ENCODE measurements at regions not wholly inside any gene's neighbourhood (a gene's known extent, or its start where the extent isn't known, plus 50 kb on each side); places are given as distances from the start of the nearest gene placed in this dataset.
A peak's percentile ranks its signal among the peaks of the same experiment; 100 is the strongest.

DNA sequence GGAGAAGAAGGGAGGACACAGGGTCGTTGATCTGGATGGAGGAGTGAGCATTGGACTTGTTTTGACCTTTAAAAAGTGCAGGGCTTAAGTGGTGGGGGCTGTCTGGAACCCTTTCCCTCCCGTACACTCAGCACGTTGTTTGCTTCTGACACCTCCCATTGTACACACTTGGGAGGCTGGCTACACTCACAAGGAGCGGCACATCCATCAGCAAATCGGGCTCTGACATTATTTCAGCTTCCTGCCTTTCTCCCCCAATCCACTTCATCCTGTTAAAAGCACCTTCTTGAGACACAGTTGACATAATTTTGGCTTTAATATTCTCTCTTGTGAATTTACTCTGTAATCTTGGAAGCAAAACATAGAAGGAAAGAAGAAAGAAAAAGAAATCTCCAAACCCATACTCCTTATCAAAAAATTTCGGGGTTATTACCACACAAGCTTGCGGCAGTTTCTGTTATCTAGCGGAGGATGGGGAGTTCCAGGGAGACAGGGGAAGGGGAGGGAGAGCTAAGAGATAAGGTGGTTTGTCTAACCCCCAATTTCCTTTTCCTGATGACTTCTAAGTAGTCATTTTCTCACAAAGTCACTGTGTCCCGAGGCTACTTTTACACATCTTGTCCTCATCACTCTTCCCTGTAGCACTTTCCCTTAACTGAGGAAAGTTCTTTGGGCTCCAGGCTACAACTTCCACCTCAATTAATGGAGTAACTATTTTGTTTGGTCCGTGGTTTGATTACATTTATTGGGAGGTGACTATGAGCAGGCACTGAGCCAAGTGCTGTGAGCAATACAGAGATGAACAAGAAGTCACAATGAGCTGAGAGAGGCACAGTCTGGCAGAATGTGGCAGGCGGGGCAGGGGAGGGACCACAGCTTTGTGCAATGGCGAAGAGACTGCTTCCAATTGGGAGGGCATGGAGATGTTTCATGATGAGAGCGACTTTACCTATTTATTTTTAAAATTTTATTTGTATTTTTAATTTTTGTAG is 240.1 kb upstream of the MEX3C start:
- no peaks in the 10 kb centered on the region for H3K36me3 Mint-ChIP-seq (ENCODE audit: insufficient read depth in 1 of 3, low read depth in 3 of 3)
- Histone ChIP-seq H3K18ac (ENCODE audit: insufficient read length, low read depth, low read length) (no peak overlapping the region), H3K79me2 (ENCODE audit: insufficient read depth, low read length) (no peaks in the 10 kb centered on the region), H4K8ac (replicated peaks; ENCODE audit: insufficient read length, low read depth, low read length) (no peak overlapping the region), H3K23me2 (ENCODE audit: insufficient read length, low read depth, low read length, poor library complexity, severe bottlenecking) (no peaks in the 10 kb centered on the region), H3K9me3 (ENCODE audit: control insufficient read depth, low read depth, low read length) (no peaks in the 10 kb centered on the region), H3K27ac (ENCODE audit: insufficient read length, low read depth, low read length) (no peak overlapping the region), H3T11ph (ENCODE audit: low read length) (no peak overlapping the region), H2BK5ac (ENCODE audit: insufficient read length, low read length) (no peak overlapping the region), H3K27me3 (ENCODE audit: insufficient read depth, low read length) (no peaks in the 10 kb centered on the region), H3K23ac (ENCODE audit: insufficient read length, low read depth, low read length) (no peak overlapping the region), H3K4me2 (ENCODE audit: insufficient read depth, insufficient read length, low read length) (no peak overlapping the region), H3K9ac (ENCODE audit: extremely low read depth, insufficient read length, low read length) (no peak overlapping the region), H3K56ac (ENCODE audit: insufficient read length, low read depth, low read length) (no peak overlapping the region), H4K91ac (ENCODE audit: insufficient read length, low read depth, low read length) (no peak overlapping the region), H4K20me1 (ENCODE audit: control insufficient read depth, insufficient read depth, insufficient read length) (no peaks in the 10 kb centered on the region), H2AFZ (ENCODE audit: low read length) (peak overlapping the region; percentile 10), H3K79me1 (ENCODE audit: insufficient read depth, low read depth, low read length, poor library complexity, severe bottlenecking) (no peaks in the 10 kb centered on the region), H2AK5ac (ENCODE audit: insufficient read length, low read length) (no peak overlapping the region), H2BK120ac (ENCODE audit: low read depth, low read length, poor library complexity, severe bottlenecking) (no peak overlapping the region), H3K14ac (ENCODE audit: insufficient read depth, low read length) (no peak overlapping the region), H2BK20ac (ENCODE audit: low read depth, low read length, poor library complexity, severe bottlenecking) (no peak overlapping the region), H3K4me1 (ENCODE audit: insufficient read depth, low read length) (no peaks in the 10 kb centered on the region), H2BK12ac (ENCODE audit: insufficient read length, low read depth, low read length) (no peak overlapping the region), H3K4ac (ENCODE audit: low read depth, low read length) (no peak overlapping the region), H4K5ac (ENCODE audit: insufficient read length, low read depth, low read length) (no peak overlapping the region), H2BK15ac (ENCODE audit: low read depth, low read length) (no peak overlapping the region)
- no peak for TF ChIP-seq CTCF (conservative IDR thresholded peaks at IDR 0.05)
- peaks cover 9 to 12% of the 10 kb centered on the region in 2 experiments for H3K4me1 Mint-ChIP-seq
- H3K9me3 Mint-ChIP-seq, result no peaks in the 10 kb centered on the region
- WGBS (ENCODE audit: extremely low coverage, insufficient read length, low lambda C conversion rate), result no CpG with 5 or more reads among the region's 13 CpGs
- H3K27ac Mint-ChIP-seq, result peak overlapping the region in 2 of 3 experiments; percentile 19 to 45; a peak in 2 of 7 replicates
- DNase-seq, result no peak
- H3K27me3 Mint-ChIP-seq (ENCODE audit: low read depth), result no peaks in the 10 kb centered on the region
- H3K4me3 Mint-ChIP-seq, result no peak overlapping the region
